Hepatocyte (in vitro differentiated cells): ENCODE measurements at regions not wholly inside any gene's neighbourhood (a gene's known extent, or its start where the extent isn't known, plus 50 kb on each side); places are given as distances from the start of the nearest gene placed in this dataset.

Source experiments
- EZH2 ChIP-seq: fragments of 200-600 bp; sonication (generic); IDR thresholded peaks from 2 replicates; pipeline ENCODE4 v1.6.1; 2016; ENCODE audit warnings: antibody characterized with exemption, mild to moderate bottlenecking, borderline replicate concordance
- EZH2phosphoT487 ChIP-seq: fragments of 200-600 bp; sonication (generic); IDR thresholded peaks from one replicate; pipeline ENCODE4 v1.6.1; 2018; ENCODE audit warnings: antibody characterized with exemption, mild to moderate bottlenecking, low read depth, moderate library complexity; ENCODE audit not compliant: unreplicated experiment, severe bottlenecking
- TF ChIP-seq, protein P1 (sequence below): fragments of 200-600 bp; sonication (generic); IDR thresholded peaks from 2 replicates; pipeline ENCODE4 v1.5.1; 2016; ENCODE audit warnings: antibody characterized with exemption, mild to moderate bottlenecking; ENCODE audit not compliant: poor library complexity

GRCh38 chr15:35929740-35930444, 383.9 kb upstream of the DPH6 start:
- TF ChIP-seq, protein P1, sequence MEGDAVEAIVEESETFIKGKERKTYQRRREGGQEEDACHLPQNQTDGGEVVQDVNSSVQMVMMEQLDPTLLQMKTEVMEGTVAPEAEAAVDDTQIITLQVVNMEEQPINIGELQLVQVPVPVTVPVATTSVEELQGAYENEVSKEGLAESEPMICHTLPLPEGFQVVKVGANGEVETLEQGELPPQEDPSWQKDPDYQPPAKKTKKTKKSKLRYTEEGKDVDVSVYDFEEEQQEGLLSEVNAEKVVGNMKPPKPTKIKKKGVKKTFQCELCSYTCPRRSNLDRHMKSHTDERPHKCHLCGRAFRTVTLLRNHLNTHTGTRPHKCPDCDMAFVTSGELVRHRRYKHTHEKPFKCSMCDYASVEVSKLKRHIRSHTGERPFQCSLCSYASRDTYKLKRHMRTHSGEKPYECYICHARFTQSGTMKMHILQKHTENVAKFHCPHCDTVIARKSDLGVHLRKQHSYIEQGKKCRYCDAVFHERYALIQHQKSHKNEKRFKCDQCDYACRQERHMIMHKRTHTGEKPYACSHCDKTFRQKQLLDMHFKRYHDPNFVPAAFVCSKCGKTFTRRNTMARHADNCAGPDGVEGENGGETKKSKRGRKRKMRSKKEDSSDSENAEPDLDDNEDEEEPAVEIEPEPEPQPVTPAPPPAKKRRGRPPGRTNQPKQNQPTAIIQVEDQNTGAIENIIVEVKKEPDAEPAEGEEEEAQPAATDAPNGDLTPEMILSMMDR, result no peak
- no peak for TF ChIP-seq EZH2phosphoT487
- TF ChIP-seq EZH2, result no peak
